ENCODE measurements at regions not wholly inside any gene's neighbourhood (a gene's known extent, or its start where the extent isn't known, plus 50 kb on each side); places are given as distances from the start of the nearest gene placed in this dataset.

GRCh38 chr18:42659187-42659586 is 456.3 kb downstream of the RIT2 start:
- TF ChIP-seq CTCF (conservative IDR thresholded peaks at IDR 0.05) = no peak
- no peak for TF ChIP-seq EZH2 (IDR thresholded peaks at IDR 0.05; ENCODE audit: low read depth)
